B cell (primary cell): ENCODE measurements at regions not wholly inside any gene's neighbourhood (a gene's known extent, or its start where the extent isn't known, plus 50 kb on each side); places are given as distances from the start of the nearest gene placed in this dataset.

ENCODE experiments used
- ATAC-seq: fragments of 200-7000 bp; cut with Tn5 transposase; one replicate; pipeline ENCODE4 v1.10.0; 2021; ENCODE audit warnings: low read depth, mild to moderate bottlenecking, moderate number of reproducible peaks, moderate library complexity
- CTCF ChIA-PET: fragments of 350-600 bp; sonication (Branson Sonifier 250); formaldehyde crosslinking; loops from one replicate; lab custom pipeline; 2021; ENCODE audit warnings: antibody characterized with exemption, inconsistent platforms; lab: Charles Lee
- POLR2A ChIA-PET: fragments of 350-600 bp; sonication (Branson Sonifier 250); formaldehyde crosslinking; loops from one replicate; lab custom pipeline; 2021; ENCODE audit warnings: antibody characterized with exemption; lab: Charles Lee
- DNase-seq: peaks from one replicate; pipeline ENCODE4 v3.0.0; 2013
- H2AFZ ChIP-seq: 2 replicates; pipeline ENCODE4 v1.6.1; 2012; ENCODE audit warnings: mild to moderate bottlenecking, low read depth, low read length; ENCODE audit not compliant: insufficient read depth, poor library complexity, severe bottlenecking
- H3K27ac ChIP-seq, 2 donors: 1 replicate in 1 of 2; 2 replicates in 1 of 2; pipeline ENCODE4 v1.5.1; 2012 to 2013; ENCODE audit warnings: low read length in 2 of 2, mild to moderate bottlenecking in 2 of 2, moderate library complexity in 1 of 2
- H3K27me3 ChIP-seq, 4 experiments: fragments of 200-600 bp in 1 of 4; sonication (generic) in 1 of 4; replicated peaks in 1 of 4; 1 replicate in 2 of 4; 2 replicates in 2 of 4; pipeline versions ENCODE4 v1.6.1 to v1.7.0; 2013 to 2016; ENCODE audit warnings: low read length in 3 of 4, mild to moderate bottlenecking in 2 of 4, mixed read lengths in 1 of 4, moderate library complexity in 1 of 4; ENCODE audit not compliant: insufficient read depth in 4 of 4, control insufficient read depth in 3 of 4; ENCODE audit errors: control extremely low read depth in 1 of 4
- H3K36me3 ChIP-seq, 2 experiments: replicated peaks in 1 of 2; 1 replicate in 1 of 2; 2 replicates in 1 of 2; pipeline versions ENCODE4 v1.6.1 to v1.7.1; 2013; ENCODE audit warnings: low read length in 1 of 2; ENCODE audit not compliant: insufficient read depth in 2 of 2, control insufficient read depth in 1 of 2; ENCODE audit errors: control extremely low read depth in 1 of 2, extremely low read depth in 1 of 2
- H3K4me1 ChIP-seq, 2 donors: fragments of 200-600 bp in 1 of 2; sonication (generic) in 1 of 2; 1 replicate in 1 of 2; 2 replicates in 1 of 2; pipeline versions ENCODE4 v1.5.1 to v1.6.1; 2013 to 2017; ENCODE audit warnings: low read length in 2 of 2; ENCODE audit not compliant: control insufficient read depth in 2 of 2, insufficient read depth in 2 of 2
- H3K4me2 ChIP-seq: replicated peaks from 2 replicates; pipeline ENCODE3; 2012; ENCODE audit warnings: mild to moderate bottlenecking, low read depth, low read length; ENCODE audit not compliant: poor library complexity, severe bottlenecking
- H3K4me3 ChIP-seq, 5 experiments: fragments of 200-600 bp in 1 of 5; sonication (generic) in 1 of 5; 1 replicate in 3 of 5; 2 replicates in 2 of 5; pipeline versions ENCODE4 v1.5.1 to v1.7.0; 2011 to 2016; ENCODE audit warnings: low read length in 4 of 5, mild to moderate bottlenecking in 4 of 5, low read depth in 2 of 5, control low read depth in 1 of 5, moderate library complexity in 1 of 5; ENCODE audit not compliant: insufficient read depth in 1 of 5; ENCODE audit errors: control extremely low read depth in 1 of 5, extremely low read depth in 1 of 5
- H3K79me2 ChIP-seq: fragments of 200-600 bp; sonication (generic); one replicate; pipeline ENCODE4 v1.6.0; 2016; ENCODE audit warnings: low read length; ENCODE audit not compliant: control insufficient read depth, insufficient read depth
- H3K9ac ChIP-seq: fragments of 200-600 bp; sonication (generic); 2 replicates; pipeline ENCODE4 v1.6.1; 2017; ENCODE audit warnings: mild to moderate bottlenecking, low read length, moderate library complexity
- H3K9me3 ChIP-seq, 3 donors: one replicate each; pipeline versions ENCODE4 v1.6.1 to v1.7.1; 2013; ENCODE audit warnings: low read length in 2 of 3; ENCODE audit not compliant: control insufficient read depth in 2 of 3, insufficient read depth in 1 of 3; ENCODE audit errors: control extremely low read depth in 1 of 3
- H4K20me1 ChIP-seq: 2 replicates; pipeline ENCODE4 v1.6.0; 2012; ENCODE audit warnings: mild to moderate bottlenecking, low read length; ENCODE audit not compliant: insufficient read depth, control insufficient read depth, poor library complexity, severe bottlenecking
- H3K27ac Mint-ChIP-seq: one replicate; pipeline ENCODE4 v1.8.0; 2021; ENCODE audit warnings: mixed read lengths
- H3K27me3 Mint-ChIP-seq: one replicate; pipeline ENCODE4 v1.8.0; 2021; ENCODE audit warnings: mixed read lengths
- H3K4me1 Mint-ChIP-seq: one replicate; pipeline ENCODE4 v1.8.0; 2021; ENCODE audit warnings: mixed read lengths
- H3K4me3 Mint-ChIP-seq: one replicate; pipeline ENCODE4 v1.8.0; 2021; ENCODE audit warnings: mixed read lengths
- H3K9me3 Mint-ChIP-seq: one replicate; pipeline ENCODE4 v1.8.0; 2022; ENCODE audit warnings: mixed read lengths; ENCODE audit not compliant: insufficient read depth
- EZH2 ChIP-seq: IDR thresholded peaks from 2 replicates; pipeline ENCODE4 v1.6.1; 2012; ENCODE audit warnings: borderline replicate concordance, low read depth, mild to moderate bottlenecking, moderate library complexity, low read length; ENCODE audit not compliant: insufficient read depth, poor library complexity, severe bottlenecking
- WGBS: methylation state at CpG from one replicate; pipeline ENCODE4 v1.1.5; 2013; ENCODE audit warnings: missing lambda C conversion rate; ENCODE audit not compliant: insufficient coverage; 5-methylcytosine and 5-hydroxymethylcytosine counted together
- intact Hi-C: fragments of 100-400 bp; cut with micrococcal nuclease; formaldehyde crosslinking; loops from one replicate; pipeline ENCODE4 v1.10.0; 2022
- TF ChIP-seq, protein P1 (sequence below): fragments of 200-600 bp; IDR thresholded peaks from one replicate; pipeline ENCODE4 v1.8.0; 2022; ENCODE audit warnings: antibody characterized with exemption, mild to moderate bottlenecking

DNA sequence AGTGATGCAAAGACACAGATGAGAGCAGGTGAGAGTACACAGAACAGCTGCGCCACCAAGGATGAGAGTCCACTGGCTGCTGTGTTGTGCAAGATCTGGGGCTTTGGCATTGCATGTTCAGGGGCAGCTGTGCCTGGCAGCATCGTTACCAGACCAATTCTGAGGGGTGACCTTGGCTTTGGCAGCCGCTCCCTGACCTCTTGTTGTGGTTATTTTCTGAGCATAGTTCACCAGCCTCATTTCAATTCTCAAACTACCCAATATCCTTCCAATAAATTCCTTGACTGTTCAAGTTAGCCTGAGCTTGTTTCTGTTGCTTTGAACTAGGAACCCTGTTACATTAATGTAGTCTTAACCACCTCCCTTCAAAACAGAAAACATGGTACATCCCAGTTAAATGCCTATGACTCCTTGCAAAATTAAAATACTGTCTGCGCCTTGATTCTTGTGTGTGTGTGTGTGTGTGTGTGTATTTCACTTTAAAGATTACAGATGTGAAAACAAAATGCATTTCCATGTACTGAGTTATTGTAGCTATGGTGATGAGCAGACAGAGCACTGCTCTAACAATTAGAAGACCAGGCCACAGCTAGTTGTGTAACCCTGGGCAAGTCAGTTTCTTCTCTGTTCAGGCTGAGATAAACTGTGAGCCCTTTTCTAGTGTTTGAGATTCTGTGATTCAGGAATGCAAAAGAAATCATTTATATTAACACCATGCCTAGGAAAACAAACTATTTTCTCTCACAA is 106.3 kb upstream of the GUCA2B start:
- POLR2A ChIA-PET = no interaction called here
- TF ChIP-seq, protein P1, sequence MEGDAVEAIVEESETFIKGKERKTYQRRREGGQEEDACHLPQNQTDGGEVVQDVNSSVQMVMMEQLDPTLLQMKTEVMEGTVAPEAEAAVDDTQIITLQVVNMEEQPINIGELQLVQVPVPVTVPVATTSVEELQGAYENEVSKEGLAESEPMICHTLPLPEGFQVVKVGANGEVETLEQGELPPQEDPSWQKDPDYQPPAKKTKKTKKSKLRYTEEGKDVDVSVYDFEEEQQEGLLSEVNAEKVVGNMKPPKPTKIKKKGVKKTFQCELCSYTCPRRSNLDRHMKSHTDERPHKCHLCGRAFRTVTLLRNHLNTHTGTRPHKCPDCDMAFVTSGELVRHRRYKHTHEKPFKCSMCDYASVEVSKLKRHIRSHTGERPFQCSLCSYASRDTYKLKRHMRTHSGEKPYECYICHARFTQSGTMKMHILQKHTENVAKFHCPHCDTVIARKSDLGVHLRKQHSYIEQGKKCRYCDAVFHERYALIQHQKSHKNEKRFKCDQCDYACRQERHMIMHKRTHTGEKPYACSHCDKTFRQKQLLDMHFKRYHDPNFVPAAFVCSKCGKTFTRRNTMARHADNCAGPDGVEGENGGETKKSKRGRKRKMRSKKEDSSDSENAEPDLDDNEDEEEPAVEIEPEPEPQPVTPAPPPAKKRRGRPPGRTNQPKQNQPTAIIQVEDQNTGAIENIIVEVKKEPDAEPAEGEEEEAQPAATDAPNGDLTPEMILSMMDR = no peak
- no peak for TF ChIP-seq EZH2
- no peak overlapping the region for H3K27ac Mint-ChIP-seq

GRCh38 chr1:42044346-42044745 is 108.9 kb upstream of the GUCA2B start:
- no peaks in the 10 kb centered on the region for H3K36me3 ChIP-seq
- Mint-ChIP-seq H3K27ac (no peak overlapping the region), H3K9me3 (no peaks in the 10 kb centered on the region), H3K27me3 (peaks cover 32% of the 10 kb centered on the region), H3K4me1 (no peaks in the 10 kb centered on the region), H3K4me3 (no peak overlapping the region)
- H3K27me3 ChIP-seq = peaks cover 0 to 9% (median 0%) of the 10 kb centered on the region in 4 experiments
- H3K4me2 ChIP-seq = no peak overlapping the region
- no peaks in the 10 kb centered on the region for H3K79me2 ChIP-seq
- H3K9ac ChIP-seq = no peak overlapping the region
- no peaks in the 10 kb centered on the region for H3K9me3 ChIP-seq
- WGBS = 100% methylated on average over 1 of the region's 3 CpGs
- DNase-seq (no peak), ATAC-seq (no peak)
- H3K4me3 ChIP-seq = no peak overlapping the region
- H2AFZ ChIP-seq = no peak overlapping the region
- H3K27ac ChIP-seq = no peak overlapping the region
- H4K20me1 ChIP-seq = no peaks in the 10 kb centered on the region
- H3K4me1 ChIP-seq = no peaks in the 10 kb centered on the region
- intact Hi-C loops = no loop called here
- POLR2A ChIA-PET = no interaction called here
- CTCF ChIA-PET = interaction anchor here (0.5 kb wide), 1 partner anchor 152 kb away, joined by 4 read pairs; no protein-coding TSS in a partner anchor
- no peak for TF ChIP-seq EZH2
- TF ChIP-seq, protein P1 = no peak

More for the DNA sequence above, 106.3 kb upstream of the GUCA2B start:
- H2AFZ ChIP-seq = no peak overlapping the region
- H3K4me1 ChIP-seq = no peaks in the 10 kb centered on the region
- H3K27me3 Mint-ChIP-seq = peaks cover 47% of the 10 kb centered on the region
- H3K9ac ChIP-seq = no peak overlapping the region
- no peak overlapping the region for H3K27ac ChIP-seq
- H3K27me3 ChIP-seq = peaks cover 0 to 13% (median 0%) of the 10 kb centered on the region in 4 experiments
- CTCF ChIA-PET = no interaction called here
- intact Hi-C loops = no loop called here
- H3K36me3 ChIP-seq = no peaks in the 10 kb centered on the region
- ATAC-seq (no peak), DNase-seq (no peak)
- no peaks in the 10 kb centered on the region for H3K9me3 ChIP-seq
- no peak overlapping the region for H3K4me2 ChIP-seq
- H3K4me3 Mint-ChIP-seq = no peak overlapping the region
- H3K4me1 Mint-ChIP-seq = no peaks in the 10 kb centered on the region
- H3K4me3 ChIP-seq = no peak overlapping the region
- no peaks in the 10 kb centered on the region for H3K79me2 ChIP-seq
- 90% methylated on average over 1 of the region's 4 CpGs for WGBS
- H4K20me1 ChIP-seq = no peaks in the 10 kb centered on the region
- H3K9me3 Mint-ChIP-seq = no peaks in the 10 kb centered on the region
